Esophagus squamous epithelium (tissue), 4 donors: ENCODE measurements at regions not wholly inside any gene's neighbourhood (a gene's known extent, or its start where the extent isn't known, plus 50 kb on each side); places are given as distances from the start of the nearest gene placed in this dataset.

Source experiments
- POLR2A ChIP-seq, 4 donors: fragments of 450-650 bp; IDR thresholded peaks; one replicate each; pipeline ENCODE4 v1.6.1; 2017; ENCODE audit warnings: antibody characterized with exemption in 4 of 4, mild to moderate bottlenecking in 4 of 4, moderate library complexity in 3 of 4
- TF ChIP-seq, protein P1 (sequence below), 6 experiments: fragments of 450-650 bp in 4 of 6; fragments of 200-600 bp in 2 of 6; sonication (generic) in 2 of 6; IDR thresholded peaks; one replicate each; pipeline ENCODE4 v1.5.1; 2016 to 2019; ENCODE audit warnings: antibody characterized with exemption in 6 of 6, mild to moderate bottlenecking in 4 of 6, moderate library complexity in 4 of 6

DNA sequence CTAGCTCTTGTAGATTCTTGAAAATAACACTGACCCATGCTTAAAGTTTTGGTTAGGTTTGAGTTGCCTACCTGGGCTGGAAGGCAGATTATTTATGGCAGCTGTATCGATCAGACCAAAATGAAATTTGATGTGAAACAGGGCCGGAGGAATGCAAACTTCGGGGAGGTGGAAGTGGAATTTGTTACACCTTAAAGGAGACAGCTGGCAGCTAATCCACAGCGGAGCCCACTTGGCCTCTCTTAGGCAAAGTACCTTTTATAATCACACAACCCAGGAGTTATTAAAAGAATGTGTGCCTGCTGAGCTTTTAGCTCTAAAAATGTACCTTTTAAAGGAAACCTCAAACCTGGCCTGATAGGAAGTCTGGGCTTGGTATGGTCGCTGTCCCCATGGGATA, 250.9 kb upstream of the TPM1 start:
- no peak for TF ChIP-seq POLR2A (IDR thresholded peaks at IDR 0.05)
- TF ChIP-seq, protein P1, sequence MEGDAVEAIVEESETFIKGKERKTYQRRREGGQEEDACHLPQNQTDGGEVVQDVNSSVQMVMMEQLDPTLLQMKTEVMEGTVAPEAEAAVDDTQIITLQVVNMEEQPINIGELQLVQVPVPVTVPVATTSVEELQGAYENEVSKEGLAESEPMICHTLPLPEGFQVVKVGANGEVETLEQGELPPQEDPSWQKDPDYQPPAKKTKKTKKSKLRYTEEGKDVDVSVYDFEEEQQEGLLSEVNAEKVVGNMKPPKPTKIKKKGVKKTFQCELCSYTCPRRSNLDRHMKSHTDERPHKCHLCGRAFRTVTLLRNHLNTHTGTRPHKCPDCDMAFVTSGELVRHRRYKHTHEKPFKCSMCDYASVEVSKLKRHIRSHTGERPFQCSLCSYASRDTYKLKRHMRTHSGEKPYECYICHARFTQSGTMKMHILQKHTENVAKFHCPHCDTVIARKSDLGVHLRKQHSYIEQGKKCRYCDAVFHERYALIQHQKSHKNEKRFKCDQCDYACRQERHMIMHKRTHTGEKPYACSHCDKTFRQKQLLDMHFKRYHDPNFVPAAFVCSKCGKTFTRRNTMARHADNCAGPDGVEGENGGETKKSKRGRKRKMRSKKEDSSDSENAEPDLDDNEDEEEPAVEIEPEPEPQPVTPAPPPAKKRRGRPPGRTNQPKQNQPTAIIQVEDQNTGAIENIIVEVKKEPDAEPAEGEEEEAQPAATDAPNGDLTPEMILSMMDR (IDR thresholded peaks at IDR 0.05) = no peak
